ENCODE measurements at regions not wholly inside any gene's neighbourhood (a gene's known extent, or its start where the extent isn't known, plus 50 kb on each side); places are given as distances from the start of the nearest gene placed in this dataset.

- H3K36me3 ChIP-seq, result no peaks in the 10 kb centered on the region
- TF ChIP-seq POLR2A (IDR thresholded peaks at IDR 0.05) (no peak), CTCF (IDR thresholded peaks at IDR 0.05) (no peak), POLR2AphosphoS5 (IDR thresholded peaks at IDR 0.05) (no peak), EP300 (IDR thresholded peaks at IDR 0.05) (no peak)
- WGBS, 2 donors, result 77 to 81% methylated on average over 2 of the region's 2 CpGs
Observed at GRCh38 chr13:86429756-86430155, 630.5 kb upstream of the SLITRK6 start.

GRCh38 chr13:86438034-86438433 is 638.8 kb upstream of the SLITRK6 start:
- 13 to 39% methylated on average over 1 of the region's 1 CpG for WGBS, 2 donors
- TF ChIP-seq EP300 (IDR thresholded peaks at IDR 0.05) (no peak), POLR2A (IDR thresholded peaks at IDR 0.05) (no peak), POLR2AphosphoS5 (IDR thresholded peaks at IDR 0.05) (no peak), CTCF (IDR thresholded peaks at IDR 0.05) (no peak)

More at GRCh38 chr13:86429756-86430155, 630.5 kb upstream of the SLITRK6 start:
- Histone ChIP-seq H3K27ac (no peak overlapping the region), H3K4me1 (no peaks in the 10 kb centered on the region), H3K9me3 (no peaks in the 10 kb centered on the region), H3K4me3 (no peak overlapping the region), H3K27me3 (no peaks in the 10 kb centered on the region)
- intact Hi-C loops (cut with DNase I), result no loop called here
- DNase-seq, result no peak

GRCh38 chr13:86445206-86445605 is 646.0 kb upstream of the SLITRK6 start:
- Histone ChIP-seq H3K27ac (no peak overlapping the region), H3K9me3 (no peaks in the 10 kb centered on the region), H3K27me3 (no peaks in the 10 kb centered on the region), H3K4me3 (no peak overlapping the region), H3K4me1 (peaks cover 0 to 4% (median 0%) of the 10 kb centered on the region in 4 donors), H3K36me3 (no peaks in the 10 kb centered on the region)
- 69 to 85% methylated on average over 1 of the region's 1 CpG for WGBS, 2 donors
- TF ChIP-seq POLR2AphosphoS5 (IDR thresholded peaks at IDR 0.05) (no peak), POLR2A (IDR thresholded peaks at IDR 0.05) (no peak), CTCF (IDR thresholded peaks at IDR 0.05) (no peak), EP300 (IDR thresholded peaks at IDR 0.05) (no peak)
- intact Hi-C loops (cut with DNase I), result no loop called here
- no peak for DNase-seq

More at GRCh38 chr13:86438034-86438433, 638.8 kb upstream of the SLITRK6 start:
- Histone ChIP-seq H3K4me3 (no peak overlapping the region), H3K9me3 (no peaks in the 10 kb centered on the region), H3K36me3 (no peaks in the 10 kb centered on the region), H3K4me1 (no peaks in the 10 kb centered on the region), H3K27ac (no peak overlapping the region), H3K27me3 (no peaks in the 10 kb centered on the region)
- intact Hi-C loops (cut with DNase I), result no loop called here
- no peak for DNase-seq

GRCh38 chr13:86445672-86446071 is 646.5 kb upstream of the SLITRK6 start:
- DNase-seq, result no peak
- no peak for TF ChIP-seq POLR2A (IDR thresholded peaks at IDR 0.05)
- no peak for TF ChIP-seq EP300 (IDR thresholded peaks at IDR 0.05)
- TF ChIP-seq POLR2AphosphoS5 (IDR thresholded peaks at IDR 0.05), result no peak
- no peak for TF ChIP-seq CTCF (IDR thresholded peaks at IDR 0.05)
- Histone ChIP-seq H3K9me3 (no peaks in the 10 kb centered on the region), H3K4me3 (no peak overlapping the region), H3K4me1 (peaks cover 0 to 4% (median 0%) of the 10 kb centered on the region in 4 donors), H3K27me3 (no peaks in the 10 kb centered on the region), H3K36me3 (no peaks in the 10 kb centered on the region), H3K27ac (no peak overlapping the region)
- WGBS, 2 donors, result 69 to 70% methylated on average over 3 of the region's 3 CpGs
- intact Hi-C loops (cut with DNase I), result no loop called here

- no peak for DNase-seq
- Histone ChIP-seq H3K27ac (no peak overlapping the region), H3K4me3 (no peak overlapping the region), H3K4me1 (peaks cover 0 to 4% (median 0%) of the 10 kb centered on the region in 4 donors), H3K36me3 (no peaks in the 10 kb centered on the region), H3K27me3 (no peaks in the 10 kb centered on the region), H3K9me3 (no peaks in the 10 kb centered on the region)
- TF ChIP-seq EP300 (IDR thresholded peaks at IDR 0.05), result no peak
- TF ChIP-seq CTCF (IDR thresholded peaks at IDR 0.05), result no peak
- TF ChIP-seq POLR2AphosphoS5 (IDR thresholded peaks at IDR 0.05), result no peak
- no peak for TF ChIP-seq POLR2A (IDR thresholded peaks at IDR 0.05)
- 52 to 61% methylated on average over 2 of the region's 2 CpGs for WGBS, 2 donors
- intact Hi-C loops (cut with DNase I), result no loop called here
Observed at GRCh38 chr13:86446311-86446710, 647.1 kb upstream of the SLITRK6 start.

Data from sigmoid colon (tissue), 6 donors.